ENCODE measurements at regions not wholly inside any gene's neighbourhood (a gene's known extent, or its start where the extent isn't known, plus 50 kb on each side); places are given as distances from the start of the nearest gene placed in this dataset.

- Histone ChIP-seq H4K5ac (ENCODE audit: insufficient read length, low read depth, low read length) (no peak overlapping the region), H3K56ac (replicated peaks; ENCODE audit: insufficient read length, low read depth, low read length) (no peak overlapping the region), H3K27ac (ENCODE audit: low read depth, low read length) (no peak overlapping the region), H3K23ac (ENCODE audit: insufficient read length) (no peak overlapping the region), H2BK20ac (ENCODE audit: low read length) (no peak overlapping the region), H3K23me2 (ENCODE audit: low read depth, low read length) (no peaks in the 10 kb centered on the region; the same call in 1 of the 2 replicates), H3K14ac (ENCODE audit: insufficient read length) (no peak overlapping the region), H4K8ac (ENCODE audit: extremely low read depth, insufficient read depth, low read length) (no peak overlapping the region), H2BK5ac (ENCODE audit: low read depth, low read length) (no peak overlapping the region), H3K4me2 (ENCODE audit: insufficient read depth in 1 of 2, low read depth in 2 of 2, low read length in 2 of 2) (no peak overlapping the region), H3K27me3 (replicated peaks in 1 of 4; ENCODE audit: control insufficient read depth in 3 of 4, extremely low read depth in 1 of 4, insufficient read depth in 3 of 4, low read length in 3 of 4) (no peaks in the 10 kb centered on the region; a peak in 1 of 7 replicates), H3K79me2 (ENCODE audit: control insufficient read depth in 1 of 2, insufficient read depth in 2 of 2, low read length in 2 of 2) (no peaks in the 10 kb centered on the region), H3K36me3 (ENCODE audit: control insufficient read depth in 2 of 4, insufficient read depth in 4 of 4, low read length in 3 of 4) (no peaks in the 10 kb centered on the region), H3K4me3 (ENCODE audit: extremely low read depth in 1 of 4, insufficient read depth in 2 of 4, low read depth in 3 of 4, low read length in 4 of 4) (no peak overlapping the region), H2BK12ac (ENCODE audit: low read depth, low read length) (no peak overlapping the region), H2AK5ac (ENCODE audit: low read depth, low read length) (no peak overlapping the region), H2AFZ (ENCODE audit: low read length) (no peak overlapping the region), H2BK15ac (ENCODE audit: low read length) (no peak overlapping the region), H3K18ac (ENCODE audit: extremely low read depth, low read length) (no peak overlapping the region), H3K4me1 (replicated peaks in 1 of 4; ENCODE audit: control insufficient read depth in 3 of 4, insufficient read depth in 4 of 4, low read length in 3 of 4) (no peaks in the 10 kb centered on the region), H4K20me1 (replicated peaks in 1 of 2; ENCODE audit: control insufficient read depth in 1 of 2, insufficient read depth in 2 of 2, low read length in 2 of 2) (no peaks in the 10 kb centered on the region), H3K9me3 (ENCODE audit: insufficient read depth in 2 of 2, low read depth in 1 of 2, low read length in 1 of 2) (peaks cover 2 to 6% of the 10 kb centered on the region in 2 experiments; a peak in 2 of 4 replicates), H2BK120ac (replicated peaks; ENCODE audit: low read depth, low read length) (no peak overlapping the region), H3K4ac (replicated peaks; ENCODE audit: insufficient read length, low read depth, low read length) (no peak overlapping the region), H3K9ac (replicated peaks in 1 of 4; ENCODE audit: extremely low read depth in 1 of 4, low read depth in 3 of 4, low read length in 3 of 4) (no peak overlapping the region), H3K79me1 (ENCODE audit: low read depth, low read length) (no peaks in the 10 kb centered on the region), H4K91ac (replicated peaks; ENCODE audit: insufficient read length, low read length) (no peak overlapping the region)
- ChIA-PET CTCF (ENCODE audit: partially characterized antibody) (interaction anchor here (0.6 to 2.8 kb wide), 4 partner anchors 11 to 380 kb away, joined by 3 to 6 read pairs (median 3); no protein-coding TSS in a partner anchor), POLR2A (ENCODE audit: partially characterized antibody) (no interaction called here)
- FAIRE-seq (no peak), DNase-seq (ENCODE audit: low read depth in 1 of 2, low spot score in 2 of 2) (no peak)
- WGBS, 2 experiments (ENCODE audit: extremely low coverage in 1 of 2, insufficient coverage in 1 of 2, insufficient read length in 1 of 2, insufficient replicate concordance in 2 of 2, low coverage in 1 of 2, low lambda C conversion rate in 2 of 2, missing lambda C conversion rate in 1 of 2): 85% methylated on average over 1 of the region's 1 CpG; no CpG with 5 or more reads in 1 of the 2 experiments
- TF ChIP-seq YY1 (IDR thresholded peaks at IDR 0.05; ENCODE audit: low read depth, low read length) (no peak), KDM4A (IDR thresholded peaks at IDR 0.05; ENCODE audit: low read depth, low read length, severe bottlenecking) (no peak), EP300 (IDR thresholded peaks at IDR 0.05; ENCODE audit: borderline replicate concordance in 1 of 2, low read depth in 2 of 2, low read length in 2 of 2) (no peak), GTF2F1 (IDR thresholded peaks at IDR 0.05; ENCODE audit: borderline replicate concordance, low read depth, low read length) (no peak), PHF8 (conservative IDR thresholded peaks at IDR 0.05; ENCODE audit: low read depth, low read length) (no peak), RAD21 (IDR thresholded peaks at IDR 0.05 in 1 of 2, conservative IDR thresholded peaks at IDR 0.05 in 1 of 2; ENCODE audit: low read depth in 2 of 2, low read length in 2 of 2) (no peak), SIRT6 (IDR thresholded peaks at IDR 0.05; ENCODE audit: low read length) (no peak), ZNF274 (IDR thresholded peaks at IDR 0.05; ENCODE audit: borderline replicate concordance, extremely low read depth, low read length) (no peak), EZH2 (IDR thresholded peaks at IDR 0.05; ENCODE audit: low read depth, low read length, severe bottlenecking) (no peak), CHD2 (IDR thresholded peaks at IDR 0.05; ENCODE audit: low read length) (no peak), TAF1 (IDR thresholded peaks at IDR 0.05; ENCODE audit: low read depth, low read length) (no peak)
Observed at GRCh38 chr7:101723835-101724234, 93.6 kb upstream of the CUX1 start.
